ENCODE measurements at regions not wholly inside any gene's neighbourhood (a gene's known extent, or its start where the extent isn't known, plus 50 kb on each side); places are given as distances from the start of the nearest gene placed in this dataset.
"Not testable (repeated sequence)": the region's sequence is repeated elsewhere in the genome, so short reads cannot be mapped to it uniquely, and the experiment has no call there.

DNA sequence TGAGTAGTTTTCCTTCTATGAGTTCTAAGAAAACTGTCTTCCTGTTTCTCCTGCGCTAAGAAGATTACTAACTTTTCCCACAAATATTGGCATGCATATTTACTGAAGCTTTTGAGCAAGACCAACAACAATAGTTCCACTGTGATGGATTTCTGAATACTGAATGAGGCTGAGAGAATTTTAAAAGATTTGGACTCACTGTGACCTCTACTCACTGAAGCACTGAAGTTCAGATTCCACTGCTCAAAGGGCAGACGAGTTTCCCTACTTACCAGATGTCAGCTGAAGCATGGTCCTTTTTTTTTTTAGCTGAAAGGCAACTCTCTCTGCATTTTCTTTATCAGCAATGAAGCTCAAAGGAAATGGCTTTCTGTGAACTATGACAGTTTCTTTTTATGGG lies 718.5 kb downstream of the RFPL4B start:
- DNase-seq (ENCODE audit: low read depth in 1 of 2, low spot score in 1 of 2), result no peak
- H3K4me3 ChIP-seq (replicated peaks; ENCODE audit: insufficient read depth, low read length), result no peak overlapping the region
- TF ChIP-seq GABPA (IDR thresholded peaks at IDR 0.05; ENCODE audit: low read depth) (no peak), SPI1 (IDR thresholded peaks at IDR 0.05; ENCODE audit: borderline replicate concordance, low read depth) (no peak), POLR2AphosphoS5 (IDR thresholded peaks at IDR 0.05; ENCODE audit: low read depth) (no peak)
- TF ChIP-seq, protein P1, sequence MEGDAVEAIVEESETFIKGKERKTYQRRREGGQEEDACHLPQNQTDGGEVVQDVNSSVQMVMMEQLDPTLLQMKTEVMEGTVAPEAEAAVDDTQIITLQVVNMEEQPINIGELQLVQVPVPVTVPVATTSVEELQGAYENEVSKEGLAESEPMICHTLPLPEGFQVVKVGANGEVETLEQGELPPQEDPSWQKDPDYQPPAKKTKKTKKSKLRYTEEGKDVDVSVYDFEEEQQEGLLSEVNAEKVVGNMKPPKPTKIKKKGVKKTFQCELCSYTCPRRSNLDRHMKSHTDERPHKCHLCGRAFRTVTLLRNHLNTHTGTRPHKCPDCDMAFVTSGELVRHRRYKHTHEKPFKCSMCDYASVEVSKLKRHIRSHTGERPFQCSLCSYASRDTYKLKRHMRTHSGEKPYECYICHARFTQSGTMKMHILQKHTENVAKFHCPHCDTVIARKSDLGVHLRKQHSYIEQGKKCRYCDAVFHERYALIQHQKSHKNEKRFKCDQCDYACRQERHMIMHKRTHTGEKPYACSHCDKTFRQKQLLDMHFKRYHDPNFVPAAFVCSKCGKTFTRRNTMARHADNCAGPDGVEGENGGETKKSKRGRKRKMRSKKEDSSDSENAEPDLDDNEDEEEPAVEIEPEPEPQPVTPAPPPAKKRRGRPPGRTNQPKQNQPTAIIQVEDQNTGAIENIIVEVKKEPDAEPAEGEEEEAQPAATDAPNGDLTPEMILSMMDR (IDR thresholded peaks at IDR 0.05; ENCODE audit: insufficient read depth, low read length), result no peak
- TF ChIP-seq, protein P2, sequence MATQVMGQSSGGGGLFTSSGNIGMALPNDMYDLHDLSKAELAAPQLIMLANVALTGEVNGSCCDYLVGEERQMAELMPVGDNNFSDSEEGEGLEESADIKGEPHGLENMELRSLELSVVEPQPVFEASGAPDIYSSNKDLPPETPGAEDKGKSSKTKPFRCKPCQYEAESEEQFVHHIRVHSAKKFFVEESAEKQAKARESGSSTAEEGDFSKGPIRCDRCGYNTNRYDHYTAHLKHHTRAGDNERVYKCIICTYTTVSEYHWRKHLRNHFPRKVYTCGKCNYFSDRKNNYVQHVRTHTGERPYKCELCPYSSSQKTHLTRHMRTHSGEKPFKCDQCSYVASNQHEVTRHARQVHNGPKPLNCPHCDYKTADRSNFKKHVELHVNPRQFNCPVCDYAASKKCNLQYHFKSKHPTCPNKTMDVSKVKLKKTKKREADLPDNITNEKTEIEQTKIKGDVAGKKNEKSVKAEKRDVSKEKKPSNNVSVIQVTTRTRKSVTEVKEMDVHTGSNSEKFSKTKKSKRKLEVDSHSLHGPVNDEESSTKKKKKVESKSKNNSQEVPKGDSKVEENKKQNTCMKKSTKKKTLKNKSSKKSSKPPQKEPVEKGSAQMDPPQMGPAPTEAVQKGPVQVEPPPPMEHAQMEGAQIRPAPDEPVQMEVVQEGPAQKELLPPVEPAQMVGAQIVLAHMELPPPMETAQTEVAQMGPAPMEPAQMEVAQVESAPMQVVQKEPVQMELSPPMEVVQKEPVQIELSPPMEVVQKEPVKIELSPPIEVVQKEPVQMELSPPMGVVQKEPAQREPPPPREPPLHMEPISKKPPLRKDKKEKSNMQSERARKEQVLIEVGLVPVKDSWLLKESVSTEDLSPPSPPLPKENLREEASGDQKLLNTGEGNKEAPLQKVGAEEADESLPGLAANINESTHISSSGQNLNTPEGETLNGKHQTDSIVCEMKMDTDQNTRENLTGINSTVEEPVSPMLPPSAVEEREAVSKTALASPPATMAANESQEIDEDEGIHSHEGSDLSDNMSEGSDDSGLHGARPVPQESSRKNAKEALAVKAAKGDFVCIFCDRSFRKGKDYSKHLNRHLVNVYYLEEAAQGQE (IDR thresholded peaks at IDR 0.05; ENCODE audit: insufficient replicate concordance, low read depth), result no peak
- no peak overlapping the region for H3K27ac ChIP-seq (replicated peaks)
- H3K27me3 ChIP-seq (ENCODE audit: insufficient read depth, poor library complexity, severe bottlenecking), result no peaks in the 10 kb centered on the region

DNA sequence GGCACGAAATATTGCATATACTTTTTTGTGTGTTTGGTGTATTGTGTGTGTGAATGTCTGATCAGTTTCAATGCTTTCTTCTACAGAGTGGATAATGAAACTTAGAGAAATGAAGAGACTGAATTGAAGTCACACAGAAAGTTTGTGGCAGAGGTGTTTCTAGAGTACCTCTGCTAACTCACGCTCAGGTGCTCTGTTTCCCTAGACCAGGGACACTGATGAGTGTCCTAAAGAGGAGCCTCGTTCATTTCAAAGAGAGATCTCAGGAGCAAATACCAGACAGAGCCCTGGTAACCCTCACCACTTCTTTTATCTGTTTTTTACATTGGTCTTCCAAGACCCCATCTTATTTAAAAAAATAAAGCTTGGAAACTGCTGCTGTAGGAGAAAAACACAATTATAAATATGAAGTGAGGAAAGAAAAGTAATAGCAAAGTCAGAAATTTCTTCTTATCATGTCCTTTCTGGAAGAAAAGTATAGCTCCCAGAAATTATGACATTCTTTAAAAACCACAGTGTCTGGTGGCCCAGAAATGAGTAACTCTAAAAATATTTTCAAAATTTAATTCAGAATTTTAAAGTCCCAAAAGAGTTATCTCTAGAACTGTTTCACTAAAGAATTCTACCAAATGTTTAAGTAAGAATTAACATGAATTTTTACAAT lies 720.6 kb downstream of the RFPL4B start:
- no peak for DNase-seq (ENCODE audit: low read depth in 1 of 2, low spot score in 1 of 2)
- no peaks in the 10 kb centered on the region for H3K27me3 ChIP-seq (ENCODE audit: insufficient read depth, poor library complexity, severe bottlenecking)
- H3K4me3 ChIP-seq (replicated peaks; ENCODE audit: insufficient read depth, low read length), result no peak overlapping the region
- TF ChIP-seq POLR2AphosphoS5 (IDR thresholded peaks at IDR 0.05; ENCODE audit: low read depth) (no peak), SPI1 (IDR thresholded peaks at IDR 0.05; ENCODE audit: borderline replicate concordance, low read depth) (no peak), GABPA (IDR thresholded peaks at IDR 0.05; ENCODE audit: low read depth) (no peak)
- TF ChIP-seq, protein P2 (IDR thresholded peaks at IDR 0.05; ENCODE audit: insufficient replicate concordance, low read depth), result no peak
- TF ChIP-seq, protein P1 (IDR thresholded peaks at IDR 0.05; ENCODE audit: insufficient read depth, low read length), result no peak
- no peak overlapping the region for H3K27ac ChIP-seq (replicated peaks)

DNA sequence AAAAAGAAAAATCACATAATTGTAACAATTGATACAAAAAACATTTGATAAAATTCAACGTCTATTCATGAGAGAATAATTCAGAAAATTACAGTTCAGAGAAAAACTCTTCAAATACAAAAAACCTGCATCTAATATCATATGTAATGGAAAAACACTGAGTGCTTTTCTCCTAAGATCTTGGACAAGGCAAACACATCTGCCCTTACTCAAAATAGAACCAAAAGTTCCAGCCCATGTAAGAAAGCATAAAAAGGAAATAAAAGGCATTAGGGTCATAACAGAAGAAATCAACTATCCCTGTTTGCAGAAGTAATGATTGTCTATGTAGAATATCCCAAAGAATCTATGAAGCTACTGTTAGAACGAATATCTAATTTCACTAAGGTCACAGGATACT lies 721.4 kb downstream of the RFPL4B start:
- no peaks in the 10 kb centered on the region for H3K27me3 ChIP-seq (ENCODE audit: insufficient read depth, poor library complexity, severe bottlenecking)

DNA sequence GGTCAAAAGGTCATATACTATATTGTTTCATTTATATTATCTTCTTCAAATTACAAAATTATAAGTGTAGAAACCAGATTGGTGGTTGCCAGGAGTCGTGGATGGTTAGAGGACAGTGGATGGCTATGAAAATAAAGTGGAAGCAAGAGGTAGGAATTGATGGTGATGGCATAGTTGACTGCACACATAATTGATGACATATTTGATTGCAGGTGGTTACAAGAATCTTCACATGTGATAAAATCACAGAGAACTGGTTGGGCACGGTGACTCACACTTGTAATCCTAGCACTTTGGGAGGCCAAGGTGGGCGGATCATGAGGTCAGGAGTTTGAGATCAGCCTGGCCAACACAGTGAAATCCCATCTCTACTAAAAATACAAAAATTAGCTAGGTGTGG lies 723.6 kb downstream of the RFPL4B start:
- H3K27me3 ChIP-seq (ENCODE audit: insufficient read depth, poor library complexity, severe bottlenecking); H3K27ac ChIP-seq (replicated peaks); H3K4me3 ChIP-seq (replicated peaks; ENCODE audit: insufficient read depth, low read length); DNase-seq (ENCODE audit: low read depth in 1 of 2, low spot score in 1 of 2): not testable (repeated sequence)

More for the DNA sequence above, 721.4 kb downstream of the RFPL4B start:
- Histone ChIP-seq H3K4me3 (replicated peaks; ENCODE audit: insufficient read depth, low read length) (no peak overlapping the region), H3K27ac (replicated peaks) (no peak overlapping the region)
- DNase-seq (ENCODE audit: low read depth in 1 of 2, low spot score in 1 of 2), result no peak
- TF ChIP-seq POLR2AphosphoS5 (IDR thresholded peaks at IDR 0.05; ENCODE audit: low read depth) (no peak), SPI1 (IDR thresholded peaks at IDR 0.05; ENCODE audit: borderline replicate concordance, low read depth) (no peak), GABPA (IDR thresholded peaks at IDR 0.05; ENCODE audit: low read depth) (no peak)
- TF ChIP-seq, protein P2 (IDR thresholded peaks at IDR 0.05; ENCODE audit: insufficient replicate concordance, low read depth), result no peak
- TF ChIP-seq, protein P1 (IDR thresholded peaks at IDR 0.05; ENCODE audit: insufficient read depth, low read length), result no peak
